ENCODE measurements at regions not wholly inside any gene's neighbourhood (a gene's known extent, or its start where the extent isn't known, plus 50 kb on each side); places are given as distances from the start of the nearest gene placed in this dataset.
A peak's percentile ranks its signal among the peaks of the same experiment; 100 is the strongest.

DNA sequence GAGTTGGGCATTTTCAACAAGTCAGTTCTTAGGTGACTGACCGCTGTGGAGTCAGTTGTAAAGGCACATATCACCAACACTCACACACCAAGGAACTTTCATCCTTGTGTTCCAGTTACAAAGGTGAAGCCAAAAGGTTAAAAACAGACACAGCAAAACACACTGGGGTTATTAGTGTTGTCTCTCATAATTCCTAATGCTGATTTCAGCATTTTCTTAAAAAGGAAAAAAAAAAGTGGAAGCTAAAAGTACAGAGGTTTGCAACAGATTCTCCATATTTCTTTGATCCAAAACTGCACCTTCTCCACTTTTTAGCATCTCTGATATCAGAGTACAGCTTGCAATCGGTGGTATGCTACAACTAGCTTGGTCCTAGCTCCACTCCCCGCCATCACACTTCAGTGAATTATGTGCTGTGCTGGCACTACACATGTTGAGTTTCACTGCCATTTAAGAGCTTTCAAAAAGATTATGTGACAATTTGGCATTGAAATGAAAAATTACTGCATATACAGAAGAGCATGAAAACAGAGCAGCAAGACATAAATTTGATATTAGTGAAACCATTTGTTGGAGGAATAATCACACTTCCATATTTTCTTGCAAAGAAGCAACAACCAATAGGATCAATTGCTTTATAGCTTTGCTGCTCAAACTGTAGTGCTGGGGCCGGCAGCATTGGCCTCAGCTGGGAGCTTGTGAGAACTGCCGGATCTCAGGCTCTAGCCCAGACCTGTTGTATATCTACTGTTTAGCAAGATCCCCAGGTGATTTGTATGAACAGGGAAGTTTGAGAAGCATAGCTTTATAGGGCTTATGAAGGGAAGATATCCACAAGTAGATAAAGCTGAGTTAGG is 62.3 kb upstream of the DAPL1 start:
- no peaks in the 10 kb centered on the region for H3K36me3 Mint-ChIP-seq
- CTCF ChIA-PET: no interaction called here
- no peaks in the 10 kb centered on the region for H3K27me3 ChIP-seq (ENCODE audit: control insufficient read depth in 2 of 2, insufficient read depth in 2 of 2, low read length in 2 of 2)

DNA sequence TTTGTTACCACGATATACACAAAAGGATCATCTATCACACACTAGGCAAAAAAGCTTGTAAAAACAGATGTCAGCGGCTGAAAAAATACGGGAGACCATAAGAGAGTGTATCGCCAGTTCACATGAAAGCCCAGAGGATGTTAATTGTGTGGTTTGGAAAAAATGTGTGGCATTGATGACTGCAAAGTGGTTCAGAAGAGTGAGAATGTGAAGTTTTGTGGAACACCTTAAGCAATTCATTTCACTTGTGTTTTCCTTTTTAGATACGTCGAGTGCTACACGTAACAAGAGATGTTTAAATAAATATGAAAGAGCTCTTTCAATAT is 61.7 kb upstream of the DAPL1 start:
- H3K36me3 ChIP-seq (ENCODE audit: control insufficient read depth in 2 of 3, insufficient read depth in 3 of 3, low read length in 3 of 3): no peaks in the 10 kb centered on the region
- POLR2A ChIA-PET: no interaction called here
- H3K27ac ChIP-seq (ENCODE audit: low read depth, low read length): no peak overlapping the region
- H3K27ac Mint-ChIP-seq: no peak overlapping the region
- no peaks in the 10 kb centered on the region for H3K9me3 ChIP-seq (ENCODE audit: control insufficient read depth in 2 of 3, low read length in 3 of 3)
- H3K36me3 Mint-ChIP-seq: no peaks in the 10 kb centered on the region
- intact Hi-C loops (cut with micrococcal nuclease): no loop called here
- H3K27me3 ChIP-seq (ENCODE audit: control insufficient read depth in 2 of 2, insufficient read depth in 2 of 2, low read length in 2 of 2): no peaks in the 10 kb centered on the region
- peaks cover 0 to 1% (median 0%) of the 10 kb centered on the region in 11 donors for H3K9me3 Mint-ChIP-seq
- H3K4me3 Mint-ChIP-seq: no peak overlapping the region
- peaks cover 0 to 14% (median 11%) of the 10 kb centered on the region in 5 donors for H3K27me3 Mint-ChIP-seq
- CTCF ChIA-PET: no interaction called here
- ATAC-seq (no peak), DNase-seq (no peak)
- H3K4me1 Mint-ChIP-seq: no peaks in the 10 kb centered on the region
- no peaks in the 10 kb centered on the region for H3K4me1 ChIP-seq (ENCODE audit: control insufficient read depth in 2 of 2, insufficient read depth in 2 of 2, low read length in 2 of 2)
- H3K4me3 ChIP-seq (ENCODE audit: low read length): no peak overlapping the region

More for the DNA sequence above, 62.3 kb upstream of the DAPL1 start:
- DNase-seq: no peak
- no peak overlapping the region for H3K27ac Mint-ChIP-seq
- H3K27ac ChIP-seq (ENCODE audit: low read depth, low read length): no peak overlapping the region
- no peaks in the 10 kb centered on the region for H3K36me3 ChIP-seq (ENCODE audit: control insufficient read depth in 2 of 3, insufficient read depth in 3 of 3, low read length in 3 of 3)
- H3K9me3 Mint-ChIP-seq: peaks cover 0 to 1% (median 0%) of the 10 kb centered on the region in 11 donors
- ATAC-seq: no peak
- no peaks in the 10 kb centered on the region for H3K4me1 Mint-ChIP-seq
- H3K4me3 ChIP-seq (ENCODE audit: low read length): no peak overlapping the region
- intact Hi-C loops (cut with micrococcal nuclease): no loop called here
- no peaks in the 10 kb centered on the region for H3K9me3 ChIP-seq (ENCODE audit: control insufficient read depth in 2 of 3, low read length in 3 of 3)
- H3K4me3 Mint-ChIP-seq: no peak overlapping the region
- POLR2A ChIA-PET: no interaction called here
- no peaks in the 10 kb centered on the region for H3K4me1 ChIP-seq (ENCODE audit: control insufficient read depth in 2 of 2, insufficient read depth in 2 of 2, low read length in 2 of 2)
- H3K27me3 Mint-ChIP-seq: peaks cover 0 to 16% (median 11%) of the 10 kb centered on the region in 5 donors

DNA sequence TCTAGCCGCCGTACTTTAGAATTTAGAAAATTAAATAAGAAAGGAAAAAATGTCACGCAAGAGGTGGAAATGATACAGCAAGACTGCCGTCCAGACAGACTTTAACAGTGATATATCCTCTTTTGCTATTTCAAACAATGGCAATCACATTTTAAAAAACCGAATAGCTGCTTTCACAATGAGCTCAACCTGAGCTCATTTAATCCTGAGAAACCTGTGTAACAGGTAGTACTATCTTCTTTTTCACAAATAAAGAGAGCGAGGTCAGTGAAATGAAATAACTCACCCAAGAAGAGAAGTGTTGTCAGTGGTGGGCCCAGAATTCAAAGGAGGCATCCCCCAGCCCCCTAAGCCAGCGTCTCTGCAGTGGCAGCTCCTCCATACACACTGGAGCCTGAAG is 60.7 kb upstream of the DAPL1 start:
- Histone ChIP-seq H3K4me3 (ENCODE audit: low read length) (no peak overlapping the region), H3K9me3 (ENCODE audit: control insufficient read depth in 2 of 3, low read length in 3 of 3) (no peaks in the 10 kb centered on the region), H3K36me3 (ENCODE audit: control insufficient read depth in 2 of 3, insufficient read depth in 3 of 3, low read length in 3 of 3) (no peaks in the 10 kb centered on the region), H3K4me1 (ENCODE audit: control insufficient read depth in 2 of 2, insufficient read depth in 2 of 2, low read length in 2 of 2) (no peaks in the 10 kb centered on the region), H3K27me3 (ENCODE audit: control insufficient read depth in 2 of 2, insufficient read depth in 2 of 2, low read length in 2 of 2) (no peaks in the 10 kb centered on the region), H3K27ac (ENCODE audit: low read depth, low read length) (no peak overlapping the region)
- Mint-ChIP-seq H3K27ac (no peak overlapping the region), H3K36me3 (no peaks in the 10 kb centered on the region), H3K27me3 (peaks cover 0 to 14% (median 11%) of the 10 kb centered on the region in 5 donors), H3K9me3 (peaks cover 0 to 1% (median 0%) of the 10 kb centered on the region in 11 donors), H3K4me1 (no peaks in the 10 kb centered on the region), H3K4me3 (no peak overlapping the region)
- no peak for DNase-seq
- ChIA-PET POLR2A (no interaction called here), CTCF (interaction anchor here (1.0 kb wide), 1 partner anchor 20 kb away, joined by 3 read pairs; no protein-coding TSS in a partner anchor)
- intact Hi-C loops (cut with micrococcal nuclease): no loop called here
- no peak for ATAC-seq

DNA sequence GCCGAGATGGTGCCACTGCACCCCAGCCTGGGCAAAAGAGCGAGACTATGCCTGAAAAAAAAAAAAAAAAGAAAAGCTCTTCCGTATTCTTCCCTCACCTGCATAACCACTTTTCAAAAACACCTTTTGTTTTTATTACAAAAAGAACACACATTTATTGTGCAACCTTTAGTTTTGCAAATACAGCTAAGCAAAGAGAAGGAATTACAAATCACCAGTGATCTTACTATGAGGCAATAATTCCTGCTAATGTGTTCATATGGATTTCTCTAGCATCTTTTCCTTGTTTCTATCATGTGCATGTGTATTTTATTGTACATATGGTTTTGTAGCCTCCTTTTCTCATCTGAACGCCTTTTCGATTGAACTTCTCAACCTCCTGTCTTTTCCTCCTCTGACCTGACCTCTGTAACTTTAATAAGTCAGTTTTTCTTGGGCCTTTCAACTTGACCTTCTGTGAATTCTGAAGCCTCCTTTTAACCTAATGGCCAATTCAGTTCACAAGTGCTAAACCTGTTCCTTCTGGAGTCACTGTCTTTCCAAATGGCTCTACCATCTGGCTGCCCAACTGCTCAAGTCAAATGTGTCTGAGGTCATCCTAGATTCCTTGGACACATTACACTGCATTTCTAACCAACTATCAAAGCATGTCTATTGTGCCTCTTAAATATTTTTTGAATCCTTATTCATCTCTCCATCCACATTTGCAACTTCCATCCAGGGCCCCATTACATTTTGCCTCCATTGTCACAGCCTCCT is 59.1 kb upstream of the DAPL1 start:
- H3K4me3 Mint-ChIP-seq: no peak overlapping the region
- CTCF ChIA-PET: no interaction called here
- no peaks in the 10 kb centered on the region for H3K4me1 Mint-ChIP-seq

DNA sequence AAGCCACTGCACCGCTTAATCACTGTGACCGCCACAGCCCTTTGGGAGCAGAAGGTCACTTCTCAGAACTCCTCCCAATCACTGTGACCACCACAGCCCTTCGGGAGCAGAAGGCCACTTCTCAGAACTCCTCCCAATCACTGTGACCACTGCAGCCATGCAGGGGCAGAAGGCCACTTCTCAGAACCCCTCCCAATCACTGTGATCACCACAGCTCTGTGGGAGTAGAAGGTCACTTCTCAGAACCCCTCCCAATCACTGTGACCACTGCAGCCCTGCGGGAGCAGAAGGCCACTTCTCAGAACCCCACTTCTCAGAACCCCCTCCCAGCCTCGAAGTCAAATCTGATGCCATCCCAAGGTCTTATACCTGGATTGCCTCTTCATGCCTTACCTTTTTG is 56.8 kb upstream of the DAPL1 start:
- DNase-seq (no peak), ATAC-seq (no peak)
- Mint-ChIP-seq H3K4me3 (no peak overlapping the region), H3K4me1 (no peaks in the 10 kb centered on the region), H3K36me3 (no peaks in the 10 kb centered on the region), H3K27me3 (peaks cover 0 to 14% (median 2%) of the 10 kb centered on the region in 5 donors), H3K27ac (no peak overlapping the region), H3K9me3 (no peaks in the 10 kb centered on the region)
- no peaks in the 10 kb centered on the region for H3K9me3 ChIP-seq (ENCODE audit: control insufficient read depth in 2 of 3, low read length in 3 of 3)
- intact Hi-C loops (cut with micrococcal nuclease): no loop called here
- ChIA-PET POLR2A (interaction anchor here (0.6 kb wide), 1 partner anchor 65 kb away, joined by 3 read pairs; no protein-coding TSS in a partner anchor), CTCF (no interaction called here)
- no peaks in the 10 kb centered on the region for H3K27me3 ChIP-seq (ENCODE audit: control insufficient read depth in 2 of 2, insufficient read depth in 2 of 2, low read length in 2 of 2)
- H3K4me3 ChIP-seq (ENCODE audit: low read length): no peak overlapping the region
- no peak overlapping the region for H3K27ac ChIP-seq (ENCODE audit: low read depth, low read length)
- no peaks in the 10 kb centered on the region for H3K36me3 ChIP-seq (ENCODE audit: control insufficient read depth in 2 of 3, insufficient read depth in 3 of 3, low read length in 3 of 3)
- no peaks in the 10 kb centered on the region for H3K4me1 ChIP-seq (ENCODE audit: control insufficient read depth in 2 of 2, insufficient read depth in 2 of 2, low read length in 2 of 2)

More for the DNA sequence above, 59.1 kb upstream of the DAPL1 start:
- no peaks in the 10 kb centered on the region for H3K36me3 Mint-ChIP-seq
- H3K27me3 Mint-ChIP-seq: peaks cover 0 to 16% (median 6%) of the 10 kb centered on the region in 5 donors
- Histone ChIP-seq H3K27me3 (ENCODE audit: control insufficient read depth in 2 of 2, insufficient read depth in 2 of 2, low read length in 2 of 2) (no peaks in the 10 kb centered on the region), H3K9me3 (ENCODE audit: control insufficient read depth in 2 of 3, low read length in 3 of 3) (no peaks in the 10 kb centered on the region), H3K4me1 (ENCODE audit: control insufficient read depth in 2 of 2, insufficient read depth in 2 of 2, low read length in 2 of 2) (no peaks in the 10 kb centered on the region), H3K36me3 (ENCODE audit: control insufficient read depth in 2 of 3, insufficient read depth in 3 of 3, low read length in 3 of 3) (no peaks in the 10 kb centered on the region), H3K27ac (ENCODE audit: low read depth, low read length) (no peak overlapping the region), H3K4me3 (ENCODE audit: low read length) (no peak overlapping the region)
- DNase-seq (no peak), ATAC-seq (no peak)
- intact Hi-C loops (cut with micrococcal nuclease): no loop called here
- no peak overlapping the region for H3K27ac Mint-ChIP-seq
- POLR2A ChIA-PET: no interaction called here
- peaks cover 0 to 1% (median 0%) of the 10 kb centered on the region in 11 donors for H3K9me3 Mint-ChIP-seq

DNA sequence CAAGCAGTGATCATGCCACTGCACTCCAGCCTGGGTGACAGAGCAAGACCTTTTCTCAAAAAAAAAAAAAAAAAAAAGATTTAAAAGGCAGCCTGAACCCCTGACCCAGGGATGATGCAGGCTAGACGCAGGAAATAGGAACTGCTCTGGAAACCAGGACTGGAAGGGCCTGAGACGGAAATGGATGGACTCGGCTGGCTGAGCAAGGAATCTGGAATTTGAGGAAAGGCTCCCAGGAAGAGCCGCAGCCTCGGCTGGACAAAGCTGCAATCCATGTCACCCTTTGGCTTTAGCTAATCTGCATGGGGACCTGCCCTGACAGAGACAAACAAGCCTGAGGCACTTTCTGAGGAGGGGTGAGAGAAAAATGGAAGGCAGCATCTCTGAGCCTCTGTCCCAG is 55.0 kb upstream of the DAPL1 start:
- ChIA-PET POLR2A (no interaction called here), CTCF (no interaction called here)
- H3K27me3 Mint-ChIP-seq: peaks cover 0 to 14% (median 0%) of the 10 kb centered on the region in 5 donors
- Histone ChIP-seq H3K4me3 (ENCODE audit: low read length) (no peak overlapping the region), H3K27me3 (ENCODE audit: control insufficient read depth in 2 of 2, insufficient read depth in 2 of 2, low read length in 2 of 2) (no peaks in the 10 kb centered on the region), H3K9me3 (ENCODE audit: control insufficient read depth in 2 of 3, low read length in 3 of 3) (no peaks in the 10 kb centered on the region), H3K27ac (ENCODE audit: low read depth, low read length) (no peak overlapping the region), H3K4me1 (ENCODE audit: control insufficient read depth in 2 of 2, insufficient read depth in 2 of 2, low read length in 2 of 2) (no peaks in the 10 kb centered on the region), H3K36me3 (ENCODE audit: control insufficient read depth in 2 of 3, insufficient read depth in 3 of 3, low read length in 3 of 3) (no peaks in the 10 kb centered on the region)
- H3K27ac Mint-ChIP-seq: peak overlapping the region in 1 of 9 donors; percentile 12
- peaks cover 0 to 5% (median 0%) of the 10 kb centered on the region in 7 donors for H3K4me1 Mint-ChIP-seq
- H3K9me3 Mint-ChIP-seq: no peaks in the 10 kb centered on the region
- H3K36me3 Mint-ChIP-seq: no peaks in the 10 kb centered on the region
- no peak overlapping the region for H3K4me3 Mint-ChIP-seq
- no peak for ATAC-seq
- DNase-seq: no peak
- intact Hi-C loops (cut with micrococcal nuclease): no loop called here
